ENCODE measurements at regions not wholly inside any gene's neighbourhood (a gene's known extent, or its start where the extent isn't known, plus 50 kb on each side); places are given as distances from the start of the nearest gene placed in this dataset.
A peak's percentile ranks its signal among the peaks of the same experiment; 100 is the strongest.

DNA sequence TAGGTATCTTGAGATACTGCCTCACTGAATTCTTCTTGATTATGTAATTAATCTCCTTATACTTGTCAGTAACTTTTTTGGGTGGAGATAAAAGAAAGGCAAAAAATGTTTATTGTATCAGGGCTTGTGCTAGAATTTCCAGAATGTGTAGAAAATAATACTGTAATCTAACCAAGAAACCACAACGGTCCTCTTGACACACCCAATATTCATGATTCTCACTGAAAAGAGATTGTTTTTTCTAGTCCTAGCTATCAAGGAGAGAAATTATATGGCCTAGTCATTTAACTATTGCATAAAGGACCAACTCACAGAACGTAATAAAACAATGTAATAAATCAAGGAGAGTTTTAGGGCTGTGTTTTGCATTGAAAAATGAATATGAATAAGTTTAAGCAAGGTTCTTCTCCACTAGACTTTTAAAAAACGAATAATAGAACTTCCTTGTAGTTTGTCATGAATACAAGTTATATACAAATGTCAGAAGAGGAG, 80.0 kb upstream of the STEAP4 start (continued):
- no peak for TF ChIP-seq CTCF (conservative IDR thresholded peaks at IDR 0.05; ENCODE audit: low read depth in 2 of 2)
- no peak for TF ChIP-seq JUNB (IDR thresholded peaks at IDR 0.05; ENCODE audit: unreplicated experiment)
- no peak for TF ChIP-seq ZNF331 (CRISPR knock-in tag; IDR thresholded peaks at IDR 0.05; ENCODE audit: low read depth)

DNA sequence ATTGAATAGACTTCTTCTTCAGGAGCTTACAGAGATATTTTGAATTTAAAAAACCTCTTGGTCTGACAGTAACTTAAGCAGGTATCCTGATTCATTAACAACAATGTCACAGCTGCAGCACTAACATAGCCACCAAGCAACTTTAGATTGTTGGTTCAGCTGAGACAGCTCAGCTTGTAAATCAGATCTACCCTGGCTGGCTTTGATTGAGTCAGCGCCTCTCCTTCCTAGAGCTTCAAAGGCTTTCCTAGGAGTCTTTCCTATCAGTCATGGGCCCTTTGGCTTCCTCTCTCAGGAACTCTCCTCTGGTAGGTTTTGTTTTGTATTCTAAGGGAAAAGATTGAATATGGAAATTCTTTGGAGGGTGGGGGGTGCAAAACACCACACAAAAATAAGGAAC, 70.7 kb upstream of the STEAP4 start:
- H3F3A ChIP-seq (replicated peaks; ENCODE audit: low read depth): no peaks in the 10 kb centered on the region
- no peaks in the 10 kb centered on the region for H4K20me1 ChIP-seq (replicated peaks; ENCODE audit: insufficient read depth)
- Mint-ChIP-seq H3K4me1 (peaks cover 31% of the 10 kb centered on the region), H3K27ac (peak overlapping the region; percentile 80), H3K9me3 (peaks cover 21% of the 10 kb centered on the region), H3K27me3 (ENCODE audit: insufficient read depth, low read depth, poor library complexity) (no peaks in the 10 kb centered on the region), H3K4me3 (peak overlapping the region; percentile 1; the same call in 1 of the 3 replicates), H3K36me3 (ENCODE audit: low read depth) (peaks cover 22% of the 10 kb centered on the region)
- H3K79me2 ChIP-seq (replicated peaks; ENCODE audit: insufficient read depth): no peaks in the 10 kb centered on the region
- H2AFZ ChIP-seq: no peak overlapping the region
- no peaks in the 10 kb centered on the region for H3K27me3 ChIP-seq (ENCODE audit: insufficient read depth)
- H3K4me2 ChIP-seq: peak overlapping the region; percentile 34
- peaks cover 18% of the 10 kb centered on the region for H3K4me1 ChIP-seq (ENCODE audit: insufficient read depth)
- H3K9me2 ChIP-seq (ENCODE audit: insufficient read depth): peaks cover 11% of the 10 kb centered on the region; the same call in 1 of the 2 replicates
- ATAC-seq (peak; percentile 100), DNase-seq (ENCODE audit: low spot score) (peak; percentile 81)
- peaks cover 4% of the 10 kb centered on the region; the same call in 1 of the 2 replicates for H3K36me3 ChIP-seq (ENCODE audit: insufficient read depth)
- peak overlapping the region; percentile 3 for H3K27ac ChIP-seq (ENCODE audit: low read depth)
- H3K4me3 ChIP-seq: no peak overlapping the region
- TF ChIP-seq, protein P1, sequence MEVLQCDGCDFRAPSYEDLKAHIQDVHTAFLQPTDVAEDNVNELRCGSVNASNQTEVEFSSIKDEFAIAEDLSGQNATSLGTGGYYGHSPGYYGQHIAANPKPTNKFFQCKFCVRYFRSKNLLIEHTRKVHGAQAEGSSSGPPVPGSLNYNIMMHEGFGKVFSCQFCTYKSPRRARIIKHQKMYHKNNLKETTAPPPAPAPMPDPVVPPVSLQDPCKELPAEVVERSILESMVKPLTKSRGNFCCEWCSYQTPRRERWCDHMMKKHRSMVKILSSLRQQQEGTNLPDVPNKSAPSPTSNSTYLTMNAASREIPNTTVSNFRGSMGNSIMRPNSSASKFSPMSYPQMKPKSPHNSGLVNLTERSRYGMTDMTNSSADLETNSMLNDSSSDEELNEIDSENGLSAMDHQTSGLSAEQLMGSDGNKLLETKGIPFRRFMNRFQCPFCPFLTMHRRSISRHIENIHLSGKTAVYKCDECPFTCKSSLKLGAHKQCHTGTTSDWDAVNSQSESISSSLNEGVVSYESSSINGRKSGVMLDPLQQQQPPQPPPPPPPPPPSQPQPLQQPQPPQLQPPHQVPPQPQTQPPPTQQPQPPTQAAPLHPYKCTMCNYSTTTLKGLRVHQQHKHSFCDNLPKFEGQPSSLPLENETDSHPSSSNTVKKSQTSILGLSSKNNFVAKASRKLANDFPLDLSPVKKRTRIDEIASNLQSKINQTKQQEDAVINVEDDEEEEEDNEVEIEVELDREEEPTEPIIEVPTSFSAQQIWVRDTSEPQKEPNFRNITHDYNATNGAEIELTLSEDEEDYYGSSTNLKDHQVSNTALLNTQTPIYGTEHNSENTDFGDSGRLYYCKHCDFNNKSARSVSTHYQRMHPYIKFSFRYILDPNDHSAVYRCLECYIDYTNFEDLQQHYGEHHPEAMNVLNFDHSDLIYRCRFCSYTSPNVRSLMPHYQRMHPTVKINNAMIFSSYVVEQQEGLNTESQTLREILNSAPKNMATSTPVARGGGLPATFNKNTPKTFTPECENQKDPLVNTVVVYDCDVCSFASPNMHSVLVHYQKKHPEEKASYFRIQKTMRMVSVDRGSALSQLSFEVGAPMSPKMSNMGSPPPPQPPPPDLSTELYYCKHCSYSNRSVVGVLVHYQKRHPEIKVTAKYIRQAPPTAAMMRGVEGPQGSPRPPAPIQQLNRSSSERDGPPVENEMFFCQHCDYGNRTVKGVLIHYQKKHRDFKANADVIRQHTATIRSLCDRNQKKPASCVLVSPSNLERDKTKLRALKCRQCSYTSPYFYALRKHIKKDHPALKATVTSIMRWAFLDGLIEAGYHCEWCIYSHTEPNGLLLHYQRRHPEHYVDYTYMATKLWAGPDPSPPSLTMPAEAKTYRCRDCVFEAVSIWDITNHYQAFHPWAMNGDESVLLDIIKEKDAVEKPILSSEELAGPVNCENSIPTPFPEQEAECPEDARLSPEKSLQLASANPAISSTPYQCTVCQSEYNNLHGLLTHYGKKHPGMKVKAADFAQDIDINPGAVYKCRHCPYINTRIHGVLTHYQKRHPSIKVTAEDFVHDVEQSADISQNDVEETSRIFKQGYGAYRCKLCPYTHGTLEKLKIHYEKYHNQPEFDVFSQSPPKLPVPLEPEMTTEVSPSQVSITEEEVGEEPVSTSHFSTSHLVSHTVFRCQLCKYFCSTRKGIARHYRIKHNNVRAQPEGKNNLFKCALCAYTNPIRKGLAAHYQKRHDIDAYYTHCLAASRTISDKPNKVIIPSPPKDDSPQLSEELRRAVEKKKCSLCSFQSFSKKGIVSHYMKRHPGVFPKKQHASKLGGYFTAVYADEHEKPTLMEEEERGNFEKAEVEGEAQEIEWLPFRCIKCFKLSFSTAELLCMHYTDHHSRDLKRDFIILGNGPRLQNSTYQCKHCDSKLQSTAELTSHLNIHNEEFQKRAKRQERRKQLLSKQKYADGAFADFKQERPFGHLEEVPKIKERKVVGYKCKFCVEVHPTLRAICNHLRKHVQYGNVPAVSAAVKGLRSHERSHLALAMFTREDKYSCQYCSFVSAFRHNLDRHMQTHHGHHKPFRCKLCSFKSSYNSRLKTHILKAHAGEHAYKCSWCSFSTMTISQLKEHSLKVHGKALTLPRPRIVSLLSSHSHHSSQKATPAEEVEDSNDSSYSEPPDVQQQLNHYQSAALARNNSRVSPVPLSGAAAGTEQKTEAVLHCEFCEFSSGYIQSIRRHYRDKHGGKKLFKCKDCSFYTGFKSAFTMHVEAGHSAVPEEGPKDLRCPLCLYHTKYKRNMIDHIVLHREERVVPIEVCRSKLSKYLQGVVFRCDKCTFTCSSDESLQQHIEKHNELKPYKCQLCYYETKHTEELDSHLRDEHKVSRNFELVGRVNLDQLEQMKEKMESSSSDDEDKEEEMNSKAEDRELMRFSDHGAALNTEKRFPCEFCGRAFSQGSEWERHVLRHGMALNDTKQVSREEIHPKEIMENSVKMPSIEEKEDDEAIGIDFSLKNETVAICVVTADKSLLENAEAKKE (CRISPR knock-in tag; IDR thresholded peaks at IDR 0.05): peak; percentile 80; the same call in 1 of the 2 replicates
- TF ChIP-seq ETS1 (IDR thresholded peaks at IDR 0.05) (no peak), EZH2phosphoT487 (IDR thresholded peaks at IDR 0.05; ENCODE audit: unreplicated experiment) (no peak), JUNB (IDR thresholded peaks at IDR 0.05; ENCODE audit: unreplicated experiment) (no peak), NANOG (IDR thresholded peaks at IDR 0.05; ENCODE audit: borderline replicate concordance) (no peak)
